Activated B cell treated with CpG ODN at 0.5 μM for 24 hours (primary cell): ENCODE measurements at regions not wholly inside any gene's neighbourhood (a gene's known extent, or its start where the extent isn't known, plus 50 kb on each side); places are given as distances from the start of the nearest gene placed in this dataset.

Experiments used
- ATAC-seq: fragments of 200-7000 bp; cut with Tn5 transposase; one replicate; pipeline ENCODE4 v1.10.0; 2021; ENCODE audit warnings: low read depth, mild to moderate bottlenecking, moderate library complexity
- CTCF ChIA-PET: fragments of 350-600 bp; sonication (Branson Sonifier 250); formaldehyde crosslinking; loops from one replicate; lab custom pipeline; 2021; ENCODE audit warnings: antibody characterized with exemption; lab: Charles Lee
- POLR2A ChIA-PET: fragments of 350-600 bp; sonication (Branson Sonifier 250); formaldehyde crosslinking; loops from one replicate; lab custom pipeline; 2021; ENCODE audit warnings: antibody characterized with exemption; lab: Charles Lee
- DNase-seq: peaks from one replicate; pipeline ENCODE4 v3.0.0; 2022
- H3K27ac Mint-ChIP-seq: one replicate; pipeline ENCODE4 v1.8.0; 2020; ENCODE audit warnings: mixed read lengths
- H3K27me3 Mint-ChIP-seq: one replicate; pipeline ENCODE4 v1.8.0; 2021; ENCODE audit warnings: mixed read lengths
- H3K36me3 Mint-ChIP-seq: one replicate; pipeline ENCODE4 v1.8.0; 2021; ENCODE audit warnings: low read depth, mixed read lengths
- H3K4me1 Mint-ChIP-seq: one replicate; pipeline ENCODE4 v1.8.0; 2021; ENCODE audit warnings: mixed read lengths
- H3K4me3 Mint-ChIP-seq: one replicate; pipeline ENCODE4 v1.8.0; 2020; ENCODE audit warnings: mild to moderate bottlenecking, mixed read lengths
- H3K9me3 Mint-ChIP-seq: one replicate; pipeline ENCODE4 v1.8.0; 2020; ENCODE audit warnings: mixed read lengths
- CTCF ChIP-seq: fragments of 200-600 bp; IDR thresholded peaks from one replicate; pipeline ENCODE4 v1.8.0; 2022; ENCODE audit warnings: antibody characterized with exemption, mild to moderate bottlenecking
- intact Hi-C: fragments of 100-400 bp; cut with micrococcal nuclease; formaldehyde crosslinking; loops from one replicate; pipeline ENCODE4 v1.15.1; 2024

GRCh38 chr18:5726011-5726410, 169.3 kb downstream of the TMEM200C start:
- no peak for TF ChIP-seq CTCF
- Mint-ChIP-seq H3K27ac (no peak overlapping the region), H3K4me3 (no peak overlapping the region), H3K36me3 (no peaks in the 10 kb centered on the region), H3K27me3 (no peaks in the 10 kb centered on the region), H3K9me3 (no peaks in the 10 kb centered on the region), H3K4me1 (no peaks in the 10 kb centered on the region)
- ChIA-PET CTCF (no interaction called here), POLR2A (interaction anchor here (0.7 kb wide), 1 partner anchor 21 kb away, joined by 3 read pairs; no protein-coding TSS in a partner anchor)
- no peak for ATAC-seq
- intact Hi-C loops, result no loop called here
- DNase-seq, result no peak

GRCh38 chr18:5721924-5722323, 173.4 kb downstream of the TMEM200C start:
- no peaks in the 10 kb centered on the region for H3K4me1 Mint-ChIP-seq
- no peaks in the 10 kb centered on the region for H3K9me3 Mint-ChIP-seq
- H3K4me3 Mint-ChIP-seq, result no peak overlapping the region
- ATAC-seq (no peak), DNase-seq (no peak)
- CTCF ChIA-PET, result no interaction called here
- H3K27ac Mint-ChIP-seq, result no peak overlapping the region
- no peaks in the 10 kb centered on the region for H3K27me3 Mint-ChIP-seq
- no peak for TF ChIP-seq CTCF
- intact Hi-C loops, result no loop called here
- POLR2A ChIA-PET, result no interaction called here
- H3K36me3 Mint-ChIP-seq, result no peaks in the 10 kb centered on the region

GRCh38 chr18:5720132-5720531, 175.2 kb downstream of the TMEM200C start:
- Mint-ChIP-seq H3K4me3 (no peak overlapping the region), H3K27me3 (no peaks in the 10 kb centered on the region), H3K36me3 (no peaks in the 10 kb centered on the region), H3K27ac (no peak overlapping the region), H3K9me3 (no peaks in the 10 kb centered on the region), H3K4me1 (no peaks in the 10 kb centered on the region)
- intact Hi-C loops, result no loop called here
- ChIA-PET CTCF (interaction anchor here (0.6 kb wide), 1 partner anchor 310 kb away, joined by 3 read pairs; no protein-coding TSS in a partner anchor), POLR2A (no interaction called here)
- no peak for TF ChIP-seq CTCF
- ATAC-seq (no peak), DNase-seq (no peak)

- Mint-ChIP-seq H3K4me3 (no peak overlapping the region), H3K36me3 (no peaks in the 10 kb centered on the region), H3K4me1 (no peaks in the 10 kb centered on the region), H3K27ac (no peak overlapping the region), H3K9me3 (no peaks in the 10 kb centered on the region), H3K27me3 (no peaks in the 10 kb centered on the region)
- intact Hi-C loops, result no loop called here
- ATAC-seq (no peak), DNase-seq (no peak)
- POLR2A ChIA-PET, result no interaction called here
- CTCF ChIA-PET, result no interaction called here
- TF ChIP-seq CTCF, result no peak
Observed at GRCh38 chr18:5717256-5717655, 173.5 kb upstream of the EPB41L3 start.

DNA sequence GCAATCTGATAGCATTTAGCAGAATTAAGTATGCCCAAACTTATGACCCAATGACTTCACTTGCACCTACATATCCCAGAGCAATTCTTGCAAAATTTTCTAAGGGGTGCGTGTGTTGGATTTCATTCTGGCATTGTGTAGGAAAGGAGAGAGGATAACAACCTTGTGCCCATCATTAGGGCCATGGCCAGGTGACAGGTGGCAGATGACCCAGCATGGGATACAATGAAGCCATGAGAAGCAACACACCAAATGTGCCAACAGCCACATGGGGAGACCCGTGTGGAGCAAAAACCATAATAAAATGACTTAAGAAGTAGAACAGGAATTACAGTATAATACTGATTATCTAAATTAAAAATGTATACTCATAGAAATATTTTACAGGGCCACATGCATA, 166.9 kb upstream of the EPB41L3 start:
- no peaks in the 10 kb centered on the region for H3K4me1 Mint-ChIP-seq
- intact Hi-C loops, result no loop called here
- no peaks in the 10 kb centered on the region for H3K9me3 Mint-ChIP-seq
- ChIA-PET CTCF (no interaction called here), POLR2A (no interaction called here)
- DNase-seq (no peak), ATAC-seq (no peak)
- no peak for TF ChIP-seq CTCF
- no peaks in the 10 kb centered on the region for H3K36me3 Mint-ChIP-seq
- no peak overlapping the region for H3K27ac Mint-ChIP-seq
- H3K4me3 Mint-ChIP-seq, result no peak overlapping the region
- no peaks in the 10 kb centered on the region for H3K27me3 Mint-ChIP-seq
